ENCODE measurements at regions not wholly inside any gene's neighbourhood (a gene's known extent, or its start where the extent isn't known, plus 50 kb on each side); places are given as distances from the start of the nearest gene placed in this dataset.

- TF ChIP-seq CTCF (IDR thresholded peaks at IDR 0.05) (no peak), POLR2AphosphoS5 (IDR thresholded peaks at IDR 0.05; ENCODE audit: low read depth, low read length) (no peak)
Observed at GRCh38 chr21:34229353-34229752, 134.5 kb upstream of the KCNE2 start.

All from Panc1 (cell line).